Uterus (tissue), 3 donors: ENCODE measurements at regions not wholly inside any gene's neighbourhood (a gene's known extent, or its start where the extent isn't known, plus 50 kb on each side); places are given as distances from the start of the nearest gene placed in this dataset.

Experiments
- DNase-seq, 2 donors: peaks; one replicate each; pipeline ENCODE4 v3.0.0-alpha.2; 2019 to 2020
- H3K27ac ChIP-seq, 2 donors: fragments of 200-600 bp; sonication (generic); 1 replicate in 1 of 2; 2 replicates in 1 of 2; pipeline ENCODE4 v1.5.1; 2016 to 2018
- H3K27me3 ChIP-seq, 2 donors: fragments of 200-600 bp; sonication (generic); one replicate each; pipeline ENCODE4 v1.5.1; 2018 to 2019; ENCODE audit warnings: control low read depth in 1 of 2
- H3K36me3 ChIP-seq, 2 donors: fragments of 200-600 bp; sonication (generic); one replicate each; pipeline ENCODE4 v1.5.1; 2019; ENCODE audit warnings: control low read depth in 1 of 2
- H3K4me1 ChIP-seq, 2 donors: fragments of 200-600 bp; sonication (generic); one replicate each; pipeline ENCODE4 v1.5.1; 2018 to 2019; ENCODE audit warnings: control low read depth in 1 of 2
- H3K4me3 ChIP-seq, 2 donors: fragments of 200-600 bp; sonication (generic); 1 replicate in 1 of 2; 2 replicates in 1 of 2; pipeline ENCODE4 v1.5.1; 2018 to 2019; ENCODE audit warnings: mild to moderate bottlenecking in 1 of 2
- H3K9me3 ChIP-seq, 2 donors: fragments of 200-600 bp; sonication (generic); one replicate each; pipeline ENCODE4 v1.5.1; 2019; ENCODE audit warnings: control low read depth in 1 of 2
- POLR2A ChIP-seq, 2 donors: fragments of 450-650 bp; IDR thresholded peaks; one replicate each; pipeline ENCODE4 v1.6.1; 2016; ENCODE audit warnings: antibody characterized with exemption in 2 of 2, mild to moderate bottlenecking in 1 of 2, moderate library complexity in 1 of 2
- intact Hi-C: fragments of 100-400 bp; cut with DNase I; formaldehyde crosslinking; loops from one replicate; pipeline ENCODE4 v1.15.1; 2023; ENCODE audit warnings: low total_unique reads
- TF ChIP-seq, protein P1 (sequence below), 4 experiments: fragments of 200-600 bp in 2 of 4; fragments of 450-650 bp in 2 of 4; sonication (generic) in 2 of 4; IDR thresholded peaks; one replicate each; pipeline ENCODE4 v1.5.1; 2016 to 2019; ENCODE audit warnings: antibody characterized with exemption in 4 of 4, mild to moderate bottlenecking in 2 of 4, moderate library complexity in 1 of 4
- donor health status: DM: yes; HTN: yes; CAD: no.

DNA sequence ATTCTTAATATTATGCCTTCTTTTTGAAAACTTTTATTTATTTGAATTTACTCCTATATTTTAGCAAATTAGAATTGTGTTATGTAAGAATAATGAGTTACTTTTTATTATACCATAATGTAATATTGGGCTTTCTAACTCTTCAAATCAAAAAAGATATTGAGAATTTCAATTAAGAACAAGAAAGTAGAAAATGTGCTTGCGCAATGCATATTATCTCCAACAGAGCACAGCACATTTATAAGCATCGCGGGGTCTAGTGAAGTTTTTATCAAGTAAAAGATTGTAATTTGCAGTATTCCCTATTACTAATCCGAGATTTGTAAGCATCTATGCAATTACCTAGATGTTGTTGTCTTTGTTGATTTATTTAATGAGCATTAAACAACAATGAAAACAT, 829.1 kb upstream of the CNTNAP5 start:
- no peak overlapping the region for H3K4me3 ChIP-seq
- H3K27ac ChIP-seq, result no peak overlapping the region
- no peaks in the 10 kb centered on the region for H3K36me3 ChIP-seq
- DNase-seq, result no peak
- TF ChIP-seq, protein P1, sequence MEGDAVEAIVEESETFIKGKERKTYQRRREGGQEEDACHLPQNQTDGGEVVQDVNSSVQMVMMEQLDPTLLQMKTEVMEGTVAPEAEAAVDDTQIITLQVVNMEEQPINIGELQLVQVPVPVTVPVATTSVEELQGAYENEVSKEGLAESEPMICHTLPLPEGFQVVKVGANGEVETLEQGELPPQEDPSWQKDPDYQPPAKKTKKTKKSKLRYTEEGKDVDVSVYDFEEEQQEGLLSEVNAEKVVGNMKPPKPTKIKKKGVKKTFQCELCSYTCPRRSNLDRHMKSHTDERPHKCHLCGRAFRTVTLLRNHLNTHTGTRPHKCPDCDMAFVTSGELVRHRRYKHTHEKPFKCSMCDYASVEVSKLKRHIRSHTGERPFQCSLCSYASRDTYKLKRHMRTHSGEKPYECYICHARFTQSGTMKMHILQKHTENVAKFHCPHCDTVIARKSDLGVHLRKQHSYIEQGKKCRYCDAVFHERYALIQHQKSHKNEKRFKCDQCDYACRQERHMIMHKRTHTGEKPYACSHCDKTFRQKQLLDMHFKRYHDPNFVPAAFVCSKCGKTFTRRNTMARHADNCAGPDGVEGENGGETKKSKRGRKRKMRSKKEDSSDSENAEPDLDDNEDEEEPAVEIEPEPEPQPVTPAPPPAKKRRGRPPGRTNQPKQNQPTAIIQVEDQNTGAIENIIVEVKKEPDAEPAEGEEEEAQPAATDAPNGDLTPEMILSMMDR (IDR thresholded peaks at IDR 0.05), result no peak
- TF ChIP-seq POLR2A (IDR thresholded peaks at IDR 0.05), result no peak
- intact Hi-C loops, result no loop called here
- H3K27me3 ChIP-seq, result no peaks in the 10 kb centered on the region
- H3K9me3 ChIP-seq, result no peaks in the 10 kb centered on the region
- no peaks in the 10 kb centered on the region for H3K4me1 ChIP-seq

DNA sequence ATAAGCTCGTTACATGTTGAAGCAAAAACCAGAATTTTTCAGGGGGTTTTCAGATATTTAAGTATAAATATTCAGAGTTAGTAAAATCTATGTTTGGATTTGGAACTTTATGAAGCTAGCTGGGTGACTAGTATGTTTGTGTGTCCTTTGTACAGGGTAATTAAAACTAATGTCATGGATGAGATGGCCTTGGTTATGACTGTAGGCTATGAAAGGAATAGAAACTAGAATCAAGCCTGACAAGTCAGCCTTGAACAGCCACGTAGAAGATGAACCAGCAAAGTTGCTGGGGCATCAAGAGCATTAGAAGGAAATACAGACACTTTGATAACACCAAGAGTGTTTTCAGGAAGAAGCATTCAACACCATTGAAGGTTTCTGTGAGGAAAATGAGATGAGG, 825.1 kb upstream of the CNTNAP5 start:
- intact Hi-C loops, result no loop called here
- H3K9me3 ChIP-seq, result no peaks in the 10 kb centered on the region
- no peak overlapping the region for H3K4me3 ChIP-seq
- no peak overlapping the region for H3K27ac ChIP-seq
- no peaks in the 10 kb centered on the region for H3K4me1 ChIP-seq
- no peaks in the 10 kb centered on the region for H3K36me3 ChIP-seq
- TF ChIP-seq, protein P1 (IDR thresholded peaks at IDR 0.05), result no peak
- TF ChIP-seq POLR2A (IDR thresholded peaks at IDR 0.05), result no peak
- no peak for DNase-seq
- H3K27me3 ChIP-seq, result no peaks in the 10 kb centered on the region

DNA sequence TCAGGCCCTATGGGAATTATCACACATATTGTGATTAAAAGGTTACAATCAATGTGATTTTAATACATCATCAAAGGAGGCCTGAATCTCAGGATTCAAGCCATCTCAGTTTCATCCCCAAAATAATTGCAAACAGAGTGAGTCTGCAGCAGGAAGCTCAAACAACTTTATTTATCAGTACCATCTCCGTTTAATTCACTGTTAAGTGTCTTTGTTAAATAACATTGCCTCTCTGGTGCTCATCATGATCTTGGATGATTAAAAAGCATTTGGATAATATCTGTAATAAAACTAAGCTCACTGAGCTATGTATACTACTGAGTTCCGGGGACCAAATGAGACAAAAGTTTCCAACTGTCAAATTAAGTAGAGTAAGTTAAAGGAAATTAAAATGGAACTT, 817.8 kb upstream of the CNTNAP5 start:
- Histone ChIP-seq H3K36me3 (no peaks in the 10 kb centered on the region), H3K4me1 (no peaks in the 10 kb centered on the region), H3K27me3 (no peaks in the 10 kb centered on the region), H3K9me3 (no peaks in the 10 kb centered on the region), H3K27ac (no peak overlapping the region), H3K4me3 (no peak overlapping the region)
- no peak for DNase-seq
- no peak for TF ChIP-seq POLR2A (IDR thresholded peaks at IDR 0.05)
- TF ChIP-seq, protein P1 (IDR thresholded peaks at IDR 0.05), result no peak
- intact Hi-C loops, result no loop called here

DNA sequence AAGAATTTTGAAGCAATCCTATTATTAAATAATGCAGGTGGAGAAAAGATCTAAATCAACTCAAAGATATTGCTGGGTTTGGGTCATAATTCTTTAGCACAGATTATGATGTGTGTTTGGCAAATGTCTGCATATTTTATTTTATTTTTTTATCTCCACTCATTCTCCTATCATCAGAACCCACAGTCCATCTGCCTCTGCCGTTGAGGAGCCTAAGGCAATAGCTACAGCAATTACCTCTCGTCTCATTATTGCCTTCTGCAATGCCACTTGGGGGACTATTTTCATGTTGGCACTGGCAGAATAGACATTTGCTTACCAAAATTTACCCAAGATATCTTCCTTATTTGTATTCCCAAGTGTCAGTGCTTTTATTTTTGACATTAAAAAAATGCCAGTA, 815.9 kb upstream of the CNTNAP5 start:
- no peak for TF ChIP-seq POLR2A (IDR thresholded peaks at IDR 0.05)
- TF ChIP-seq, protein P1 (IDR thresholded peaks at IDR 0.05), result no peak
- Histone ChIP-seq H3K4me3 (no peak overlapping the region), H3K27me3 (no peaks in the 10 kb centered on the region), H3K27ac (no peak overlapping the region), H3K36me3 (no peaks in the 10 kb centered on the region), H3K4me1 (no peaks in the 10 kb centered on the region), H3K9me3 (no peaks in the 10 kb centered on the region)
- DNase-seq, result no peak
- intact Hi-C loops, result no loop called here

DNA sequence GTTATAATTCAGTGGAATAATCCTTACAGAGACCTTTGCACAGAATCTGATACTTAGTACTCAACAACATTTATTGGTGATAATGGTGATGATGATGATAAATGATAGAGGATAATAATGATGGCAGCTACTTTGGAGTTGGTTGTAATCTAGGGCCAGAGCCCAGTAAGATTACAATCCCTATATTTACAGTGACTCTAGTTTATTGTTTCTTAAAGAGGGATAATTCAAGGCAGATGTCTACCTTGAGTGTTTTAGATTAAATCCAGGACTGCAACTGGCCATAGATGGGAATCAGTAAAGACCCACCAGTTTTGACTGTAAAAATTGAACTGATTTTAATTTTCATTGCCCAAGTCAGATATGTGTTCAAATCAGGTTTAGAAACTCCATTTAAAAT, 813.9 kb upstream of the CNTNAP5 start:
- intact Hi-C loops, result no loop called here
- H3K9me3 ChIP-seq, result no peaks in the 10 kb centered on the region
- no peaks in the 10 kb centered on the region for H3K4me1 ChIP-seq
- no peak for DNase-seq
- no peaks in the 10 kb centered on the region for H3K36me3 ChIP-seq
- TF ChIP-seq, protein P1 (IDR thresholded peaks at IDR 0.05), result no peak
- no peak overlapping the region for H3K4me3 ChIP-seq
- H3K27me3 ChIP-seq, result no peaks in the 10 kb centered on the region
- no peak overlapping the region for H3K27ac ChIP-seq
